Body of pancreas (tissue), 4 donors: ENCODE measurements at regions not wholly inside any gene's neighbourhood (a gene's known extent, or its start where the extent isn't known, plus 50 kb on each side); places are given as distances from the start of the nearest gene placed in this dataset.

Experiments used
- CTCF ChIP-seq, 7 experiments: fragments of 450-650 bp in 4 of 7; fragments of 200-600 bp in 3 of 7; sonication (generic) in 3 of 7; IDR thresholded peaks; one replicate each; pipeline ENCODE4 v1.5.1; 2016 to 2019; ENCODE audit warnings: antibody characterized with exemption in 7 of 7
- POLR2A ChIP-seq, 3 donors: fragments of 450-650 bp; IDR thresholded peaks; one replicate each; pipeline ENCODE4 v1.6.1; 2016; ENCODE audit warnings: antibody characterized with exemption in 3 of 3, mild to moderate bottlenecking in 2 of 3

- TF ChIP-seq CTCF (IDR thresholded peaks at IDR 0.05), result peak in 2 of 7 experiments; percentile 2 to 5
- peak in 1 of 3 donors; percentile 30 for TF ChIP-seq POLR2A (IDR thresholded peaks at IDR 0.05)
These were observed 62.4 kb downstream of the THNSL1 start for GRCh38 chr10:25078658-25079431.
